Limb (tissue), 2 donors: ENCODE measurements at regions not wholly inside any gene's neighbourhood (a gene's known extent, or its start where the extent isn't known, plus 50 kb on each side); places are given as distances from the start of the nearest gene placed in this dataset.
"Not testable (repeated sequence)": the region's sequence is repeated elsewhere in the genome, so short reads cannot be mapped to it uniquely, and the experiment has no call there.

Experiments used
- DNase-seq, 2 donors: peaks; one replicate each; pipeline ENCODE4 v3.0.0-alpha.2; 2016; ENCODE audit errors: extremely low spot score in 2 of 2

GRCh38 chr10:117601716-117602115, 59.2 kb downstream of the EMX2 start:
- DNase-seq, result no peak

- DNase-seq, result no peak
Measured at GRCh38 chr10:117603081-117603480, 60.5 kb downstream of the EMX2 start.

- no peak for DNase-seq
Measured at GRCh38 chr10:117603726-117604125, 61.2 kb downstream of the EMX2 start.

- peak; percentile 59 to 64 for DNase-seq
Measured at GRCh38 chr10:117609095-117609795, 66.7 kb downstream of the EMX2 start.

GRCh38 chr10:117609796-117610170, 67.2 kb downstream of the EMX2 start:
- peak in 1 of 2 donors; percentile 36 for DNase-seq

GRCh38 chr10:117610321-117610720, 67.8 kb downstream of the EMX2 start:
- no peak for DNase-seq

GRCh38 chr10:117612113-117612512, 69.6 kb downstream of the EMX2 start:
- no peak for DNase-seq

GRCh38 chr10:117615649-117616048, 73.1 kb downstream of the EMX2 start:
- DNase-seq, result no peak

GRCh38 chr10:117616179-117616578, 73.6 kb downstream of the EMX2 start:
- peak in 1 of 2 donors; percentile 24 for DNase-seq

- no peak for DNase-seq
Measured at GRCh38 chr10:117617086-117617485, 74.5 kb downstream of the EMX2 start.

- DNase-seq, result no peak
Measured at GRCh38 chr10:117617659-117618058, 75.1 kb downstream of the EMX2 start.

- no peak for DNase-seq
Measured at GRCh38 chr10:117619223-117619622, 76.7 kb downstream of the EMX2 start.

GRCh38 chr10:117619707-117620405, 77.3 kb downstream of the EMX2 start:
- DNase-seq, result no peak

- no peak for DNase-seq
Measured at GRCh38 chr10:117621196-117621595, 78.7 kb downstream of the EMX2 start.

- DNase-seq, result no peak
Measured at GRCh38 chr10:117621795-117622420, 79.4 kb downstream of the EMX2 start.

GRCh38 chr10:117622471-117623184, 80.1 kb downstream of the EMX2 start:
- DNase-seq, result no peak

- DNase-seq, result no peak
Measured at GRCh38 chr10:117626228-117626627, 83.7 kb downstream of the EMX2 start.

- no peak for DNase-seq
Measured at GRCh38 chr10:117627561-117627960, 85.0 kb downstream of the EMX2 start.

GRCh38 chr10:117629717-117630116, 87.2 kb downstream of the EMX2 start:
- DNase-seq, result not testable (repeated sequence)

GRCh38 chr10:117631276-117632145, 89.0 kb downstream of the EMX2 start:
- peak in 1 of 2 donors; percentile 33 for DNase-seq

- no peak for DNase-seq
Measured at GRCh38 chr10:117632406-117632805, 89.9 kb downstream of the EMX2 start.
